ENCODE measurements at regions not wholly inside any gene's neighbourhood (a gene's known extent, or its start where the extent isn't known, plus 50 kb on each side); places are given as distances from the start of the nearest gene placed in this dataset.

DNA sequence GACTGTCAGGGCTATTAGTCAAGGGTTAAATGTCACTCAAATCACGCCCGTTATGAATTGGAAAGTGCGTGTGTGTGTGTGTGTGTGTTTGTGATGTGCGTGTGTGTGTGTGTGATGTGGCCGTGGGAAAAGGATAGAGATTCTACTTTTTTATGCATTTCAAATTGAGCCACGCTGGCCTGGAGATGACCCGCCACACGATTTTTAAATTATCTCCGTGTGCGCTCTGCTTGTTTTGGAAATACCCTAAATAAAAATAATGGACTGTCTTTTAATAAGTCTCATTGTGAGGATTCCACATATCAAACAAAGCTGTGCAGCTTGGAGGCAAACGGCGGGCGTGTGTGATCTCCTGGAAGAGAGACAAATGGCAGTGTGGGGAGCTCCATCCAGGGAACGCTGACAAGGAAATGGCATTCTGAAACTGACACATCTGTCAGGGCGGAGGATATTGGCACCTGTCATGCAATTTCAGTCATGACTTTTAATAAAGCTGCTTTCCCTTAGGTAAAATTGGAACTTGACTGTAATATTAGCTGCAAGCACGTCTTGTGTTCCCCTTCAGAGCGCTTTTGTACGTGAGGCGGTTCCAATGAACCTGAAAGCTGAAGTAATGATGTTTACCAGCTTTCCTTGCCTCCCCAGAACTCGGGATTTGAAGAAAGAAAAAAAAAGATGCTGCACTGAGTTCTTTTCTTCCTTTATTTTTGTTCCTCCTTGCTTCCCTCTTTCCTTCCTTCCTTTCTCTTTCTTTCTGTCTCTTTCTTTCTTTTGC lies 381.8 kb upstream of the SMIM21 start:
- intact Hi-C loops (cut with micrococcal nuclease; ENCODE audit: unreplicated experiment): no loop called here
- CTCF ChIA-PET: no interaction called here
- H3K27me3 ChIP-seq (ENCODE audit: insufficient read depth, low read depth): peaks cover 63% of the 10 kb centered on the region
- no peaks in the 10 kb centered on the region for H3K79me2 ChIP-seq (ENCODE audit: low read depth)
- H3F3A ChIP-seq (ENCODE audit: insufficient read depth, low read depth): no peaks in the 10 kb centered on the region
- DNase-seq: no peak
- 0 out of 2 replicates have a peak, but pooled peaks cover 3% of the 10 kb centered on the region for H3K9me2 ChIP-seq (ENCODE audit: insufficient read depth)
- no peaks in the 10 kb centered on the region for H4K20me1 ChIP-seq (ENCODE audit: insufficient read depth)
- no peak for TF ChIP-seq EZH2 (IDR thresholded peaks at IDR 0.05; ENCODE audit: low read depth)
- TF ChIP-seq, protein P1, sequence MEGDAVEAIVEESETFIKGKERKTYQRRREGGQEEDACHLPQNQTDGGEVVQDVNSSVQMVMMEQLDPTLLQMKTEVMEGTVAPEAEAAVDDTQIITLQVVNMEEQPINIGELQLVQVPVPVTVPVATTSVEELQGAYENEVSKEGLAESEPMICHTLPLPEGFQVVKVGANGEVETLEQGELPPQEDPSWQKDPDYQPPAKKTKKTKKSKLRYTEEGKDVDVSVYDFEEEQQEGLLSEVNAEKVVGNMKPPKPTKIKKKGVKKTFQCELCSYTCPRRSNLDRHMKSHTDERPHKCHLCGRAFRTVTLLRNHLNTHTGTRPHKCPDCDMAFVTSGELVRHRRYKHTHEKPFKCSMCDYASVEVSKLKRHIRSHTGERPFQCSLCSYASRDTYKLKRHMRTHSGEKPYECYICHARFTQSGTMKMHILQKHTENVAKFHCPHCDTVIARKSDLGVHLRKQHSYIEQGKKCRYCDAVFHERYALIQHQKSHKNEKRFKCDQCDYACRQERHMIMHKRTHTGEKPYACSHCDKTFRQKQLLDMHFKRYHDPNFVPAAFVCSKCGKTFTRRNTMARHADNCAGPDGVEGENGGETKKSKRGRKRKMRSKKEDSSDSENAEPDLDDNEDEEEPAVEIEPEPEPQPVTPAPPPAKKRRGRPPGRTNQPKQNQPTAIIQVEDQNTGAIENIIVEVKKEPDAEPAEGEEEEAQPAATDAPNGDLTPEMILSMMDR (conservative IDR thresholded peaks at IDR 0.05): no peak
- H3K4me1 ChIP-seq (replicated peaks; ENCODE audit: insufficient read depth): no peaks in the 10 kb centered on the region
- no peaks in the 10 kb centered on the region for H3K9me3 ChIP-seq (ENCODE audit: insufficient read depth, low read depth)
- H3K36me3 ChIP-seq (ENCODE audit: low read depth): no peaks in the 10 kb centered on the region
- no peak overlapping the region for H3K27ac ChIP-seq
- H3K4me3 ChIP-seq: no peak overlapping the region
- H3K4me2 ChIP-seq: no peak overlapping the region
- H2AFZ ChIP-seq: no peak overlapping the region
- POLR2A ChIA-PET (ENCODE audit: unreplicated experiment): no interaction called here
- BruUV-seq (replicated peaks): no TSS peak

DNA sequence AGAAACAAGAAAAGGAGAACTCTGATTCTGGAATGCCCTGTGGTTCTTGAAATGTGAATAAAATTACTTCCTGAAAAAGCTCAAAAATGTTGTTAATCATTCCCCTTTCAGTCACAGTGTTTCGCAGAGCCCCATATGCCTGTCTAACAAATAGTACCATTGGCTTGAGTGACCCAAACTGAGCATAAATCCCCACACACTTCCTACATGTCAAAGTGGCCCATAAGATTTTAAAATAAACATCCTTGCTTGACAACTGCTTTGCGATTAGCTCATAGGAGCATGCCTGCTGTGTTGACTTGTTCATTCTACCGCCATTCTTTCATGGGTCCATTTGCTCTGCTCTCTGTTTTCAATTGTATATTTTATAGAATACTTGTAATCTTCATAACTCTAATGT lies 377.8 kb upstream of the SMIM21 start:
- no peaks in the 10 kb centered on the region for H4K20me1 ChIP-seq (ENCODE audit: insufficient read depth)
- H3K36me3 ChIP-seq (ENCODE audit: low read depth): no peaks in the 10 kb centered on the region
- no peaks in the 10 kb centered on the region for H3F3A ChIP-seq (ENCODE audit: insufficient read depth, low read depth)
- TF ChIP-seq, protein P1 (conservative IDR thresholded peaks at IDR 0.05): no peak
- TF ChIP-seq EZH2 (IDR thresholded peaks at IDR 0.05; ENCODE audit: low read depth): no peak
- H3K4me2 ChIP-seq: no peak overlapping the region
- no TSS peak for BruUV-seq (replicated peaks)
- H3K4me3 ChIP-seq: no peak overlapping the region
- no peak for DNase-seq
- H3K9me3 ChIP-seq (ENCODE audit: insufficient read depth, low read depth): no peaks in the 10 kb centered on the region
- H3K79me2 ChIP-seq (ENCODE audit: low read depth): no peaks in the 10 kb centered on the region
- ChIA-PET CTCF (no interaction called here), POLR2A (ENCODE audit: unreplicated experiment) (no interaction called here)
- H3K27me3 ChIP-seq (ENCODE audit: insufficient read depth, low read depth): peaks cover 51% of the 10 kb centered on the region
- no peak overlapping the region for H3K27ac ChIP-seq
- H3K9me2 ChIP-seq (ENCODE audit: insufficient read depth): no peaks in the 10 kb centered on the region
- intact Hi-C loops (cut with micrococcal nuclease; ENCODE audit: unreplicated experiment): no loop called here
- H2AFZ ChIP-seq: no peak overlapping the region
- no peaks in the 10 kb centered on the region for H3K4me1 ChIP-seq (replicated peaks; ENCODE audit: insufficient read depth)

DNA sequence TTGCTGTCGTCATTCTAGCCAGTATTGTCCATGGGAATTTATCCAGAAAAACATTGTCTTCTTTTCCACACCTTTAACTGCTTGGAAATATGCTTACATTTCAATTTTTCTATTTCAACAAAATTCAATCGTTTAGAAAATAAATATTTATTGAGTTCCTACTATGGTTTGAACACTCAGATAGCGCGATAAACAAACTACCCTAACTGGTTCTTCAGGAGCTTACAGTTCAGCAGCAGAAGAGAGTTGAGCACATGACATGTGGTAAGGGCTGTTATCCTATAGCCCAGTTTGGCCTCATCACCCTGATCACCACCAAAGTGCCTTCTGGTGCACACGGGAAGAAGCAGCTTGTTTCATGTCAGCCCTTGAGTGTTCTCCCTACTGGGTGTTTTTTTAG lies 375.2 kb upstream of the SMIM21 start:
- no peak overlapping the region for H3K4me2 ChIP-seq
- intact Hi-C loops (cut with micrococcal nuclease; ENCODE audit: unreplicated experiment): no loop called here
- H3K36me3 ChIP-seq (ENCODE audit: low read depth): no peaks in the 10 kb centered on the region
- peaks cover 30% of the 10 kb centered on the region for H3K27me3 ChIP-seq (ENCODE audit: insufficient read depth, low read depth)
- no peaks in the 10 kb centered on the region for H3K79me2 ChIP-seq (ENCODE audit: low read depth)
- no peak overlapping the region for H2AFZ ChIP-seq
- no peaks in the 10 kb centered on the region for H3F3A ChIP-seq (ENCODE audit: insufficient read depth, low read depth)
- no peaks in the 10 kb centered on the region for H4K20me1 ChIP-seq (ENCODE audit: insufficient read depth)
- no peak overlapping the region for H3K27ac ChIP-seq
- no peaks in the 10 kb centered on the region for H3K9me2 ChIP-seq (ENCODE audit: insufficient read depth)
- no peaks in the 10 kb centered on the region for H3K9me3 ChIP-seq (ENCODE audit: insufficient read depth, low read depth)
- no peaks in the 10 kb centered on the region for H3K4me1 ChIP-seq (replicated peaks; ENCODE audit: insufficient read depth)
- BruUV-seq (replicated peaks): no TSS peak
- TF ChIP-seq, protein P1 (conservative IDR thresholded peaks at IDR 0.05): no peak
- no peak for TF ChIP-seq EZH2 (IDR thresholded peaks at IDR 0.05; ENCODE audit: low read depth)
- no peak for DNase-seq
- CTCF ChIA-PET: no interaction called here
- no peak overlapping the region for H3K4me3 ChIP-seq
- POLR2A ChIA-PET (ENCODE audit: unreplicated experiment): no interaction called here
